Mammary epithelial cell (primary cell): ENCODE measurements at regions not wholly inside any gene's neighbourhood (a gene's known extent, or its start where the extent isn't known, plus 50 kb on each side); places are given as distances from the start of the nearest gene placed in this dataset.

Experiments
- EZH2 ChIP-seq: IDR thresholded peaks from 2 replicates; pipeline ENCODE4 v1.6.1; 2012; ENCODE audit warnings: low read length, inconsistent platforms, borderline replicate concordance
- TF ChIP-seq, protein P1 (sequence below), 2 donors: IDR thresholded peaks in 1 of 2; conservative IDR thresholded peaks in 1 of 2; 2 replicates each; pipeline ENCODE4 v1.5.1; 2011 to 2012; ENCODE audit warnings: inconsistent platforms in 2 of 2, low read length in 2 of 2, mild to moderate bottlenecking in 2 of 2, control low read depth in 1 of 2, low read depth in 1 of 2; ENCODE audit not compliant: insufficient read depth in 1 of 2; ENCODE audit errors: extremely low read depth in 1 of 2

DNA sequence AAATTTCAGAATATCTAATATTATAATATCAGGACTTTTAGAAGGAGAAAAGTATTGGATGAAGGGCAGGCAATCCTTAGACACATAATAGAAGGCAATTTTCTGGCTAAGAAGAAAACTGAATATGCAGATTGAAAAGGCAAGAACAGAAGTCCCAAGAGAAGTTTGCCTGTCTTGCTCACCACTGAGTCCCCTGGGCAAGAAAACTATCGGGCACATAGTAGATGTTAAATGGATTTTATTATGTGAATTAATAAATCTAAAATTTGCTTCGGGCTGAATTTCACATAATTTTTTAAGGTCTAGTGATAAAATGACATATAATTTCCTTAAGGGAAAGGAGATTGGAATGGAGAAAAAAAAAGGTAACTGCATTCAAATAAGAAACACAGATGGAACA lies 380.9 kb upstream of the GRM3 start:
- TF ChIP-seq, protein P1, sequence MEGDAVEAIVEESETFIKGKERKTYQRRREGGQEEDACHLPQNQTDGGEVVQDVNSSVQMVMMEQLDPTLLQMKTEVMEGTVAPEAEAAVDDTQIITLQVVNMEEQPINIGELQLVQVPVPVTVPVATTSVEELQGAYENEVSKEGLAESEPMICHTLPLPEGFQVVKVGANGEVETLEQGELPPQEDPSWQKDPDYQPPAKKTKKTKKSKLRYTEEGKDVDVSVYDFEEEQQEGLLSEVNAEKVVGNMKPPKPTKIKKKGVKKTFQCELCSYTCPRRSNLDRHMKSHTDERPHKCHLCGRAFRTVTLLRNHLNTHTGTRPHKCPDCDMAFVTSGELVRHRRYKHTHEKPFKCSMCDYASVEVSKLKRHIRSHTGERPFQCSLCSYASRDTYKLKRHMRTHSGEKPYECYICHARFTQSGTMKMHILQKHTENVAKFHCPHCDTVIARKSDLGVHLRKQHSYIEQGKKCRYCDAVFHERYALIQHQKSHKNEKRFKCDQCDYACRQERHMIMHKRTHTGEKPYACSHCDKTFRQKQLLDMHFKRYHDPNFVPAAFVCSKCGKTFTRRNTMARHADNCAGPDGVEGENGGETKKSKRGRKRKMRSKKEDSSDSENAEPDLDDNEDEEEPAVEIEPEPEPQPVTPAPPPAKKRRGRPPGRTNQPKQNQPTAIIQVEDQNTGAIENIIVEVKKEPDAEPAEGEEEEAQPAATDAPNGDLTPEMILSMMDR (conservative IDR thresholded peaks at IDR 0.05 in 1 of 2, IDR thresholded peaks at IDR 0.05 in 1 of 2; ENCODE audit: extremely low read depth in 1 of 2, insufficient read depth in 1 of 2, low read depth in 1 of 2, low read length in 2 of 2) = no peak
- TF ChIP-seq EZH2 = no peak
